COR-L47 (cell line): ENCODE measurements at regions not wholly inside any gene's neighbourhood (a gene's known extent, or its start where the extent isn't known, plus 50 kb on each side); places are given as distances from the start of the nearest gene placed in this dataset.

Experiments
- DNase-seq: peaks from one replicate; lab custom pipeline; 2025; lab: John Stamatoyannopoulos, UW

DNA sequence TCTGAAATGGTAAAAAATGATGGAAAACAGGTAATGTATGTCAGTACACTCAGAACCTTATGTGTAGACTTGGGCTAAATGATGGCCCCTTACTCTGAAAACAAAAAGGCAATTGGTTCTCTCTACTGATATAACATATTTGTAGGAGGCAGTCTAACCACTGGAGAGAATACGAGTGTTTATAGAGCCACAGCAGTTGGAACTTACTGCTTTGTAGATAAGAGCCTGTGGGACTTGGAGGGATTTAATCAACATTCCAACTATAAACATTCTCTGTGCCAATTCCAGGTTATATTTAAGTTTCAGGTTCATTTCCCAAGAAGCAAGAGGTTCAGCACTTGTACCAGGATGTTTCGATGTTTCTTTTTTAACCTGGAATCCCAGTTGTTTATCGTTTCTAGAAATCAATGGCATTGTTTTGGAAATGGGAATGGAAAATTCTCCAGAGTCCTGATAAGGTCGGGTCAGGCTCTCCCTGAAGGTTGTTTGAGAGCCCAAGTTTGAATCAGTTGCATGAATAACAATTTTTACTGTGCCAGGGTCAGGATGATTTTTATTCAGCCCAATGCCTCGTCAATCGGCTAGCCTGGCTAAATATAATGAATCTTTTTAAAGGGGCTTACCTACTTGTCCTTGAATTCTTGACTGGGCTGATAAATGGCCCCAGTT lies 278.4 kb upstream of the FAM98A start:
- no peak for DNase-seq

DNA sequence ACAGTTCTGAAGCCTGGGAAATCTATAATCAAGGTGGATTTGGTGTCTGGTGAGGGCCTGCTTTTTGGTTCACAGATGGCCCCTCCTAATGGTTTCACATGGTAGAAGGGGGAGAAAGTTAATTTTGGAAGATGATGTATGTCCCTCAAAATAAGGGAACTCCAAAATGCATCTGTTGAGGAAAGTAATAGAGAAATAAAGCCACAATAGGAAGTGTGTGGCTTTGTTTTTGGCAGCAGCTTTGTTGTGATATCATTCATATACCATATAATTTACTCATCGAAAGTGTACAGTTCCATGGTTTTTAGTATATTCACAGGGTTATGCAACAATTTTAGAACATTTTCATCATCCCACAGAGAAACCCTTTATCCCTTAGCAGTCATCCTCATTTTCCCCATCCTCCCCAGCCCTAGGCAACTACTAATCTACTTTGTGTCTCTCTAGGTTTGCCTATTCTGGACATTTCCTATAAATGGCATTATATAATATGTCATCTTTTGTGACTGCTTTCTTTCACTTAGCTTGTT lies 274.0 kb upstream of the FAM98A start:
- DNase-seq: no peak

DNA sequence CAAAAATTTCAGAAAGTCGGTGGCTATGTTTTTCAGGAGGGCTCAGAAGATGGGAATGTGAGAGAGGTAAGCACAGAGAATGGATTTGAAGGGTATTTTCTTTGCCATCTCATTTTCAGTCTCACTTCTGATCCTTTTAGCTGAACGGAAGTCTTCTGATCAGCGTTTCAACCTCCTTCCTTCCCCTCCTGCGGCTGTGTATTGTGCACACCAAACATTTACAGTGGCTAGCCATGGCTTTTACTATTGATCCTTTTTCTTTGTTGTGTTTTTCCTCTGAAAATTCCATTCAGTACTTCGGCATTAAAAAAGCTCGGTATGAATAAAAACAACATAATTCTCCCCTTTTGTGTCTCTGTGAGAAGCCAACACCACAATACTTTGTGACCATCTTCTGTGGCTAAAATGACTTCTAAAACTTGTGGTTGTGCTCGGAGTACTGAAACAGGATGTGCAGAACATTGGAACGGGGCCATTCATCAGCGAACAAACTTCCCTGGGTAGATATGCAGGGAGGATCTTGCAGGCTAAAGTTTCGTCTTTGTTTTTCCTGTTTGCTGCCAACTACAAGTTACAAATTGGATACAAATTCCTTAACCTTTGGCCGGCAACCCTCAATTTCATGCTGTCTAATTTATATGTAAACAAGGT lies 260.8 kb upstream of the FAM98A start:
- DNase-seq: no peak

DNA sequence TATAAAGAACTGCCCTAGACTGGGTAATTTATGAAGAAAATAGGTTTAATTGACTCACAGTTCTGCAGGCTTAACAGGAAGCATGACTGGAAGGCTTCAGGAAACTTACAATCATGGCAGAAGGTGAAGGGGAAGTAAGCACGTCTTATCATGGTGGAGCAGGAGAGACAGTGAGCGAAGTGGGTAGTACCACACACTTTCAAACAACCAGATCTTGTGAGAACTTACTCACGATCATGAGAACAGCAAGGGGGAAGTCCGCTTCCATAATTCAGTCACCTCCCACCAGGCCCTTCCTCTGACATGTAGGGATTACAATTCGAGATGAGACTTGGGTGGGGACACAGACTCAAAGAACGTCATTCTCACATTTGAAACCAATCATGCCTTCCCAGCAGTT lies 260.1 kb upstream of the FAM98A start:
- DNase-seq: no peak

DNA sequence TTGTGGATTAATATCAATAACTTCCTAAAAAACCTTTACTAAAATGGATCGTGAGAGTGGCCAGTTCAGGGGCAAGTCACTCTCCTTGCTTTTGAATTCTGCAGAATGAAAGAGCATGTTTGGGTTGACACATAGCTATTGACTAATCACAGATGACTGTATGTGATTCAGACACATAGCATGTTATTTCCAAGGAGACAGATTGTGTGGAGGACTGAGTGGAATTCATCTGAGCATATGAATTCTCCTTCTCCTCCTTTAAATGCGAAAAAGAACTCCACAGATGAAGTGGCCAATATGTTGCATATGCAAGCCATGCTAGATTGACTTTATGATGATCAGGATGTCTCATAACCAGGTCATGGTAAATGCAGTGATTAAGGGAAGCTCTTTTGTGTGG lies 249.4 kb upstream of the FAM98A start:
- no peak for DNase-seq

DNA sequence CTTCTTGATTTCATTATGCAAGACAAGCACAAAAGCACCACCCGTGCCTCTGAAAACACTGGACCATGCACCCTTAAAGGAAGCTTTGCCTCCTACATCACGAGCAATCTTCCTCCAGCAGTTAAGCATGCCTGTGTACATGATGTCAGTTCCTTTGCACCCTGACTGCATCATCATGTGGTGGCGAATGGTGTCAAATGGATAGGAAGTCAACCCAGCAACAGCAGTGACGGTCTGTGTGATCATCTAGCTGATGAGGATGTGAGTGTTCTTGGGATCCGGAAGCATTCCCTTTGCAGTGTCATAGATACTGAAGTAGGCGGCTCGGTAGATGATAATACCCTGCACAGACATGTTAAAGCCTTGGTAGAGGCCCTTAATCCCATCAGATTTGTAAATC lies 240.7 kb upstream of the FAM98A start:
- no peak for DNase-seq

DNA sequence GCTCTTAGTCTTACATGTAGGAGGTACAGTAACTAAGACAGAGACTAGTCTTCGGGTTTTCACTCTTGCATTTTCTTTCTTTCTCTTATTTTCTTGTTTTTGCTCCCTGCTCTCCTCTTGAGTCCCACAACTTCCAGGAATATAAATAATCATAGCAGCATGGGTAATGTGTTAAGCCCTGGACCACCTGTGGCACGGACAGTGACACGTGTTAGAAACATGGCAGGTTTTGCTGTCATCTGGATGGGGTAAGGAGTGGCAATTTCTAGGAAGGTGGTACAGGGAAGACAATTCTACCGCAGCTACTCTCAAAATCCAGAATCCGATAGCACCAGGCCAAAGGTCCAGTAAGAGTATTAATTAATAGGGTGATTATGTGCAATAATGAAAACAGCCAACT lies 237.5 kb upstream of the FAM98A start:
- DNase-seq: no peak

DNA sequence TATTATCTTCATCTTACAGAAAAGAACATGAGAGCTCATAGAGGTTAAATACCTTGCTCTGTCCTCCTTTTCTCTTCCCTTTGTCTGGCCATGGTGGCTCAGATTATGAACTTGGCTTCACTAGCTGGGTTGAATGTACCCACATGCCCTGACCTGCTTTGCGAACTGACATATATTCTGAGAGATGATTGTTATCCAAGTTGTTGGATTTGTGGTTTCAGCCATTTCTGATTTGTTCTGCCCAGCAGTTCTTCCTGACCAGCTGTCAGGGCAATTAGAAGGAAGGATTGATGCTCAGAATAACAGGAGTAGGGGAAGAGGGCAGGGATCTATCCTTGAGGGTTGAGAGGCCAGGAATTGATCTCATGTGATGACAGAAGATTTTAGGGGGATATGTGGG lies 236.8 kb upstream of the FAM98A start:
- DNase-seq: no peak

DNA sequence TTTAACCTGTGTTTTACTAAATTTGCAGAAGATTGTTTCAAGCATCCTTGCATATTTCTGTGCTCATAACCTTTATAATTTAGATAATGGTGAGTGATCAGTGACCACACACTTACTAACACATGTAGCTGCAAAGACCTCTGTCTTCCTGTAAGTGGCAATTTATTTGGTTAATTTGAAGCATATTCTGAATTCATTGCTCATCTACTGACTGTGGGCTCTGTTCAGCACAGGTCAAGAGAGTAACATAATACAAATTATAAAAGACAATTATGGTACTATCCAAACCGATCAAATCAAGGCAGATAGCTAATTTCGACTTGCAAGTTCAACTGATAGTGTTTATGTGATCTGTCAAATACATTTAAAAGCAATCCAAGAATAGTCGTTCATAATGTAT lies 223.9 kb upstream of the FAM98A start:
- DNase-seq: no peak

DNA sequence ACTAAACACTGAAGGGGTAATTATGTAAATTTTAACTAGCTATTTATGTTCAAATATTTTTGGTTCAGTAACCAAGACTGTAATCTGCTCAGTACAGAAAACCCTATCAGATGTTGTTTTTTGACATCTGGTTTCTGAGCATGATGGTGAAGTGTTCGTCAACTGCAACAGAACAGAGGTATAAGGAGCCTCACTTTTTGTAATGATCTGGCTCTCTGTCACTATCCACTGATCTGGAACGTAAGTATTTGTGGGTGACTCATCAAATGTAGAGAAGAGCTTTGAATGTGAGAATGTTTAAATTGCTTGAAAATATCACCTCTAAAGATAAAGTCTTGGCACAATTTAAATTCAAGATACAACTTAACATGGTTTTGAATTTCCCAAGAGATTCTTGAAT lies 213.6 kb upstream of the FAM98A start:
- no peak for DNase-seq

DNA sequence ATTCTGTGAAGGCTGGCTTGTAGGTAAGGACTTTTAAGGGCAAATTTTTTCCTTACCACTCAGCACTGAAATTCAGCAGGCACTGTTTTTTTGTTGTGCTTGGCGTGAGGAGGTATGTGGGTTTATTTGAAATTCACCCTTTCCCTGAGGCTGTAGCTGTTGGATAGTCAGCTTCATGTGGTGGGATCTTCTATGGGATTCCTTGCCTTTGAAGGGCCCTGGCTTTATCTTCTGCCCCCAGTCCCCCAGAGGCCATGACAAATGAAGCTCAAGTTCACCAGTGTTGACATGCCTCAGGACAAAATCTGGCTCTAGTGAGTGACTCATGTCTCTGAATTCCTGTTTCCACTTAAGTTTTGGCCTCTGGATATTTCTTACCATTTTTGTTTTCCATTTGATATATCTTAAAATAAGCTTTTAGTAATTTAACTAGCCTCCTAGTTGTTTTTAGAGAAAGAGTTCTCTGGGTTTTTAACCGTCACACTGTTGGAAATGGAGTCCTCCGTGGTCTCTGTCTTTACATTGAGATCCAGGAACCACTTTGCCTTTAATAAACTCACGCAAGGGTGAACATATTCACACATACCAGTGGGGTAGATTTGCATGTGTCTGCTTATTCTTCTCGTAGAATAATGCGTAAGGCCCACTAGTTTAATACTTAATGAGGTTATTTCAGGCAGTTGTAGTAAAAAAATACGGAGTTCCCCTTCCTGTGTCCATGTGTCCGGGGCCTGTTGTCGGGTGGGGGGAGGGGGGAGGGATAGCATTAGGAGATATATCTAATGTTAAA lies 211.1 kb upstream of the FAM98A start:
- no peak for DNase-seq

DNA sequence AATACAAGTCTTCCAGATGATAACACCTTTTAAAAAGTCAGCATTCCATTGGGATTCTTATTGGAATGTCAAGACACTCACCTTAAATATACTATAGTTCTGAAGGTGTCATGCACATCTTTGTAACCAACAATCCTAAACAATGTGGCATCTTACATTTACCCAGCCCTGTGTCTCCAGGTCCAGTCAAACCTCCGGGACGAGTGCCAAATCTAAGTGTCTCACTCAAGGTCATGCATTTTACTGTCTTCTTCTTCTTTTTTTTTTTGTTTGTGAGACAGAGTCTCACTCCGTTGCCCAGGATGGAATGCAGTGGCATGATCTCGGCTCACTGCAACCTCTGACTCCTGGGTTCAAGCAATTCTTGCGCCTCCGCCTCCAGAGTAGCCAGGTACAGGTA lies 206.9 kb upstream of the FAM98A start:
- no peak for DNase-seq

DNA sequence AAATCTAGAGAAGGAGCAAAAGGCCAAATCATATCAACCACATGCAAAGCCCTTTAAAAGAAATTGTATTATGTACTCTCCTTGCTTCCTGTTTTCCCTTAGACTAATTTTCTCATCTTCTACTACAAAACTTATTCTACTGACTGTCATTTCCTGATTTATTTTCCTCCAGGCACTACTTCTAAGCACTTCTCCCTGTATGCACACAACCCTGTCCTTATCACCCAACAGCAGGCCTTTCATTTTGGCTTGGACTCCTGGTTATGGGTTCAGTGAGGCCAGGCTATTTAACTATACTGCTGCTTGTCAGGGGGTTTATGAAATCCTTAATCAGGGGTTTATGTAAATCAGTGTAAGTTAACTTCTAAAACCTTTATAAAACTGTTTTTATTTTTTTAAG lies 205.1 kb upstream of the FAM98A start:
- no peak for DNase-seq

DNA sequence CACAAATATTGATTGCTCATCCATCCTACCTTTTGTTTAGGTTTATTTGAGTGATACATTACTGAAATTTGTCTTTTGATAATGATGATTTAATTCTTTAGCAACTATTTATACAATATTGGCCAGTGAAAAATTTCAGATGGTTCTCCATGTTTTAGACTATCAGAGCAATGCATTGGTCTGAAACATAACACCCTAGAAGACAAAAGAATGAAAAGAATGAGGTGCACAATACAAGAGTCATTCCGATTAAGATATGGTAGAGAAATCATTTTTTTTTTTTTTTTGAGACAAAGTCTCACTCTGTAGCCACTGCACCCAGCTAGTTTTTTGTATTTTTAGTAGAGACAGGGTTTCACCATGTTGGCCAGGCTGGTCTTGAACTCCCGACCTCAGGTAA lies 197.4 kb upstream of the FAM98A start:
- no peak for DNase-seq

DNA sequence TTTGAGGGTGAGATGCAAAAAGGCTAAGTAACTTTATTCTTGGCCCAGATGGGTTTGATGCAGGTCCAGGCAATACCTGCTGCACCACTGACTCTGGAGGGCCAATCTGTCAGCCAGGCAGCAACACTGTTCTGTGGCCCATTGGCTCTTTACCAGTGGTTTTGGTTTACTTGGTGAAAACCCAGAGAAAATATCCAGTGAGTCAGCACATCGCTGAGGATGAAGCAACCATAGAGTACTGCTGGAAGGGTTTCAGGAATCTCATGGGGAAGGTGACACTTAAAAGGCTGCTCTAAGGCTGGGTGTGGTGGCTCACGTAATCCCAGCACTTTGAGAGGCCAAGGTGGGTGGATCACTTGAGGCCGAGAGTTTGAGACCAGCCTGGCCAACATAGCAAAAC lies 192.5 kb upstream of the FAM98A start:
- no peak for DNase-seq

DNA sequence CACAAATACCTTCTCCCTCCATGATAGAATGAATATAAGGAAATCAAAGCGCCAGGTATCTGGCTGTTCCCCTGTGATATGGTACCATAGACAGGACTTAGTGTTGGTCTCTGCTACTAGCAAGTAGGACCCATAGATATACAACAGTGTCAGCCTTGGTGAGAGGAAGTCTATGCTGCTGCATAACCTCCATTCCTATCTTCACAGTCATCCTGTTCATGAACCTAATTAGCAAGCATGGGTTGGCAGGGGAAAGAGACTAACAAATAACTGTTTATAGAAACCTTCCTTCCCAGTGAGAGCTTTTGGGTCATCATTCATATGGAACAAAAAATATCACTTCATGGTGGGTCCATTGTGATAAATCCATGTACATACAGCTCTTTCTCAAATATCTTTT lies 188.9 kb upstream of the FAM98A start:
- no peak for DNase-seq

DNA sequence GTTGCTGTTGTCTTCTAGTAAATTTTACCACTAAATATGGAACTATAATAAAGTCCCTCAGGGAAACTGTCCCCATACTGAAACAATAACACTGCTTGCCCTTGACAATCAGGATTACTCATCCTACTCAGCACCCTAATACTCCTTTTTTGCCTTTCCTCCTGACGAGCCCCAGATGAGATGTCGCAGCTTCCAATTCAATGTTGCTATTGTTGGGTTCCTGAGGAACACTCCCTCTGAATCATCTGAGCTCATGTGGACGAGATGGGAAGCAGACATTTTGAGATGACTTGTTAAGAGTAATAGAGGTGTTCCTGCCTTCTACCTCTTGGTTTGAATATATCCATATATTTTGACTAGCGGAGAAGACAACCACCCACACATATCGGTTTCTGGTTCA lies 187.8 kb upstream of the FAM98A start:
- no peak for DNase-seq

DNA sequence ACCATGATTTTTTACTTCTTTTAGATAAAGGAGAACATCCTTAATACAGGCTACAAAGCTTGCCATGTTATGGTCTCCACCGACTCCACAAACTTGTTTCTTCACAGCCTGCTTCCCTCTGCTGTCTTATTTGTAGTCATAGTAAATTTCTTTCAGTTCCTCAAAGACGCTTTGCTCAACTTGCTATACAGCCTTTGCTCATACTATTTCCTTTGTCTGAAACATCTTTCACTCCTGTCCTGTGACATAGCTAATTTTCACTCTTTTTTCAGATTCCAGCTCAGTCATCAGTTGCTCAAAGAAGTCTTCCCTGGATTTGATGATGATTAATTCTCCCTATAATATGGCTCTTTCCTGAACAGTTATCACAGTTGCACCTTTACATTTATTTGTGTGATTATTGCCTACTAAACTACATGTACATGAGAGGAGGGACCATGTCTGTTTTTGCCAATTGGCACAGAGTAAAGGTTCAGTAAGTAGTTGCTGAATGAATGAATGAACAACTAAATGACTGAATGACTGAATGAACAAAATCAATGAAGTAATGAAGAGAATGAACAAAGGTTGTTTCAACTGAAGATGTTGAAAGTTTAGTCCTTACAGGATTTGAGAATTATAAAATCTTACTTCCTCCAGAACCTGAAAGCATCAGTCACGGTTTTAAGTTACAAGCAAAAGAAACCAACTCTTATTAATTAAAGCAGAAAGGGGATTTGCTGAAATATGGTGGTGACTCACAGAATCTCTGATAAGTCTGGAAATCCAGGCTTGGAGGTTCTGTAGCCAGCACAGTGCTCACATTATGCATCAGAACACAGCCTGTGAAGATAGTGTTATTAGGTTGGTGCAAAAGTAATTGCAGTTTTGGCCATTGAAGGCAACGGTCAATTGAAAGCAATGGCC lies 186.4 kb upstream of the FAM98A start:
- DNase-seq: no peak

DNA sequence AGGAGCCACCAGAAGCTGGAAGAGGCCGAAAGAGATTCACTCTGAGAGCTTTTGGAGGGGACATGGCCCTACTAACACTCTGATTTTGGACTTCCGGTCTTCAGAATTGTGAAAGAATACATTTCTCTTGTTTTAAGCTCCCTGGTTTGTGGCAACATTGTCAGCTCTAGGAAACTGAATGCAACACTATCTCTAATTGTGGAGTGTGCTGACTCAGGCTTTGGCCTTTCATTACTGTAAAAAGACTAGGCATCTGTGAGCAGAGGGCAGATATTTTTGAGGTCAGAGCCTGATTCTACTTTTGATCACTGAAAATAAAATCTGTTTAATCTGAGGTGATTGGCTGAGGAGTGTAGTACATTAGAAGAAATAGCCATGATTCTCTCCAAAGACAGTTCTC lies 185.4 kb upstream of the FAM98A start:
- DNase-seq: no peak

DNA sequence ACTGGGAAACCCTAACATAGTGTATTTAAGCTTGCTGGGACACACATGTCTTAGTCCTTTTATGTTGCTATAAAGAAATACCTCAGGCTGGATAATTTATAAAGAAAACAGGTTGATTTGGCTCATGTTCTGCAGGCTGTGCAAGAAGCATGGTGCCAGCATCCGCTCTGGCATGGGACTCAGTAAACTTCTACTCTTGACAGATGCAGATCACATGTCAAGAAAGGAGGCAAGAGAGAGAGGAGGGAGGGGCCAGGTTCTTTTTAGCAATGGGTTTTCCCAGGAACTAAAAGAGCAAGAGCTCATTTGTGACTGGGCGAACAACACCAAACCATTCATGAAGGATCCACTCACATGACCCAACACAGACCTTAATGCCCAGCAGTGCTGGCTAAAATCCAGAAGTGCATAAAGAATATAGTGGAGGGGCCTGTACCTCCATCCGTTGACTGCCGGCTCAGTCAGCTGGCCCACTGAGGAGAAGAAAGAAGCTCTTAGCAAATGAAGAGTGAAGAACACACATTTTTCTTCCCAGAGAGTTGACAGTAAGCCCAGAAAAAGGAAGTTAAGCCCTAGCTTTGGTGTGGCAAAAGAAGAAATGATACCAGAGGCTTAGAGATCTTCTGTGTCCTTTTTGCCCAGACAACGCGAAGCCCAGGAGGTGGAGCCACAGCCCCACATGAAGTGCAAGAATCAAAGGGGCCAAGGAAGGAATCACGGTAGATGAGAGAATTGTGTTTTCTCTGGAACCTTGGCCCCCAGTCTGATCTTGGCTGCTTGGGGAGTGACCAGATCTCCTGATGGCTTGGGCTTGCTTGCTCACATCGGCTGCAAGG lies 183.5 kb upstream of the FAM98A start:
- DNase-seq: no peak

DNA sequence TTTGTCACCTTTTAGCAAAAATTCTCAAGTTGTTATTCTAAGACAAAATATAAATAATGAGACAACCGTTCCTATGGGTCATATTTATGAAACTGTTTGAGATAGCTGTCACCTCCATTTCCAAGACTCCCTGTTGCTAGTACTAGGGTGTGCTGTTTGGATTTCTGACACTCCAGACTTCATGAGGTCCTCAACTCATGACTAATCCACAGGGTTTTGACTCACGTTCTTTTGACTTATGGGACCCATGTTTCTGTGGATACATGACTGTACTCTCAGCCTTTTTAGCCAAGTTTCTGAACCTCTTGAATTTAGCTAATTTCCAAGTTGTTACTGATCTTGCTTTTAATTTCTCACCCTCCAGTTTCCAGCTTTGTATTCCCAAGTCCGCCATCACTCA lies 178.7 kb upstream of the FAM98A start:
- no peak for DNase-seq
